ENCODE measurements at regions not wholly inside any gene's neighbourhood (a gene's known extent, or its start where the extent isn't known, plus 50 kb on each side); places are given as distances from the start of the nearest gene placed in this dataset.
"Not testable (repeated sequence)": the region's sequence is repeated elsewhere in the genome, so short reads cannot be mapped to it uniquely, and the experiment has no call there.

DNA sequence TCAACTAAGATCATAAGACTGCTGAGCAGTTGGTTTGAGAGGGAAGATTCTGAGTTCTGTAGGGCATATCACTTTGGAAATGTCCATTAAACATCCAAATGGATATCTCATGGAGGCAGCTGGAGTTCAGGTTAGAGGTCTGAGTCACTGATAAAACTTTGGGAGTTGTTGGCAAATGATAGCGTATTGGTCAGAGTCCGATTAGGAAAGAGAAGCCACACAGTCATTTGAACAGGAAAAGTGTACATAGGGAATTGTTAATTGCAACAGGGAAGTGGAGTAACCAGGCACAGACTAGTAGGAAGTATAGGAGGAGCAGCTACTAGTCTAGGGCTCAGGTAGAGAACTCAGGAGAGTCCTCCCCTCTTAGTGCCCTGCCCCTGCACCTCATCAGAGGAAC lies 126.6 kb upstream of the PTPN20 start:
- not testable (repeated sequence) for TF ChIP-seq CTCF (IDR thresholded peaks at IDR 0.05; ENCODE audit: insufficient read depth, low read length); GABPA (IDR thresholded peaks at IDR 0.05; ENCODE audit: low read depth)
- TF ChIP-seq, protein P1, sequence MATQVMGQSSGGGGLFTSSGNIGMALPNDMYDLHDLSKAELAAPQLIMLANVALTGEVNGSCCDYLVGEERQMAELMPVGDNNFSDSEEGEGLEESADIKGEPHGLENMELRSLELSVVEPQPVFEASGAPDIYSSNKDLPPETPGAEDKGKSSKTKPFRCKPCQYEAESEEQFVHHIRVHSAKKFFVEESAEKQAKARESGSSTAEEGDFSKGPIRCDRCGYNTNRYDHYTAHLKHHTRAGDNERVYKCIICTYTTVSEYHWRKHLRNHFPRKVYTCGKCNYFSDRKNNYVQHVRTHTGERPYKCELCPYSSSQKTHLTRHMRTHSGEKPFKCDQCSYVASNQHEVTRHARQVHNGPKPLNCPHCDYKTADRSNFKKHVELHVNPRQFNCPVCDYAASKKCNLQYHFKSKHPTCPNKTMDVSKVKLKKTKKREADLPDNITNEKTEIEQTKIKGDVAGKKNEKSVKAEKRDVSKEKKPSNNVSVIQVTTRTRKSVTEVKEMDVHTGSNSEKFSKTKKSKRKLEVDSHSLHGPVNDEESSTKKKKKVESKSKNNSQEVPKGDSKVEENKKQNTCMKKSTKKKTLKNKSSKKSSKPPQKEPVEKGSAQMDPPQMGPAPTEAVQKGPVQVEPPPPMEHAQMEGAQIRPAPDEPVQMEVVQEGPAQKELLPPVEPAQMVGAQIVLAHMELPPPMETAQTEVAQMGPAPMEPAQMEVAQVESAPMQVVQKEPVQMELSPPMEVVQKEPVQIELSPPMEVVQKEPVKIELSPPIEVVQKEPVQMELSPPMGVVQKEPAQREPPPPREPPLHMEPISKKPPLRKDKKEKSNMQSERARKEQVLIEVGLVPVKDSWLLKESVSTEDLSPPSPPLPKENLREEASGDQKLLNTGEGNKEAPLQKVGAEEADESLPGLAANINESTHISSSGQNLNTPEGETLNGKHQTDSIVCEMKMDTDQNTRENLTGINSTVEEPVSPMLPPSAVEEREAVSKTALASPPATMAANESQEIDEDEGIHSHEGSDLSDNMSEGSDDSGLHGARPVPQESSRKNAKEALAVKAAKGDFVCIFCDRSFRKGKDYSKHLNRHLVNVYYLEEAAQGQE (IDR thresholded peaks at IDR 0.05; ENCODE audit: insufficient replicate concordance, low read depth), result not testable (repeated sequence)
